ENCODE measurements at regions not wholly inside any gene's neighbourhood (a gene's known extent, or its start where the extent isn't known, plus 50 kb on each side); places are given as distances from the start of the nearest gene placed in this dataset.

DNA sequence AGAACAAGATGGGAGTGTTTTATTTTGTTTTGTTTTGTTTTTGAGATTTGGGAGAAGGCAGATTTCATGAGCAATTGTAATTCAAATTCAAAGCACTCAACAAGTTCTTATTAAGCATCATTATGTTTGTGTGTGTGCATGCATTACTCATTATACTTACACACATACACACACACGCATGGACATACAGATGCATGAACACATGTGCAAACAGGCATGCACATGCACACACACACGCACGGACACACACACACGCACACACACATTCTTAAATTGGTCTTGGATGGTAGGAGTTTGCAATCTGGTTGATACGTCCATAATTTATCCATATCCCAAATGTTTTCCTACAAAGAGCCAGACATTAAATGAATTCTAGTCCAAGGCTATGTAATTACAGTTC lies 702.8 kb downstream of the INHBA start:
- ATAC-seq: no peak
- intact Hi-C loops (cut with DNase I): no loop called here
- Histone ChIP-seq H3K27ac (no peak overlapping the region), H3K27me3 (ENCODE audit: low read depth) (no peaks in the 10 kb centered on the region), H3K4me3 (no peak overlapping the region), H3K36me3 (no peaks in the 10 kb centered on the region), H3K4me1 (no peaks in the 10 kb centered on the region), H3K9me3 (no peaks in the 10 kb centered on the region)
- no peak for TF ChIP-seq CTCF (IDR thresholded peaks at IDR 0.05)
- DNase-seq: no peak

GRCh38 chr7:40996233-40996677 lies 706.6 kb downstream of the INHBA start:
- no peak overlapping the region for H3K27ac ChIP-seq
- intact Hi-C loops (cut with DNase I): no loop called here
- DNase-seq (no peak), ATAC-seq (no peak)
- H3K4me1 ChIP-seq: no peaks in the 10 kb centered on the region
- no peak for TF ChIP-seq CTCF (IDR thresholded peaks at IDR 0.05)
- no peaks in the 10 kb centered on the region for H3K36me3 ChIP-seq
- no peaks in the 10 kb centered on the region for H3K27me3 ChIP-seq (ENCODE audit: low read depth)
- H3K9me3 ChIP-seq: no peaks in the 10 kb centered on the region
- H3K4me3 ChIP-seq: no peak overlapping the region

DNA sequence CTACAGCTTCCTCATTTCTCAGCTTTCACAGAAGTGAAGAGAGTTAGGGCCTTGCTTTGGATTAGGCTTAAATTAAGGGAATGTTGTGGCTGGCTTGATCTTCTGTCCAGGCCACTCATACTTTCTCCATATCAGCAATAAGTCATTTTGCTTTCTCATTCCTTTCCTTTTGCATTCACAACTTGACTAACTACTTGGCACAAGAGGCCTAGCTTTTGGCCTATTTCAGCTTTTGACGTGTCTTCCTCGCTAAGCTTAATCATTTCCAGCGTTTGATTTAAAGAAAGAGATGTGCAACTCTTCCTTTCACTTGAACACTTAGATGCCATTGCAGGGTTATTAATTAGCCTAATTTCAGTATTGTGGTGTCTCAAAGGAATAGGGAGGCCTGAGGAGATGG lies 712.0 kb downstream of the INHBA start:
- Histone ChIP-seq H3K27ac (no peak overlapping the region), H3K4me3 (no peak overlapping the region), H3K4me1 (no peaks in the 10 kb centered on the region), H3K9me3 (no peaks in the 10 kb centered on the region), H3K27me3 (ENCODE audit: low read depth) (no peaks in the 10 kb centered on the region), H3K36me3 (no peaks in the 10 kb centered on the region)
- no peak for TF ChIP-seq CTCF (IDR thresholded peaks at IDR 0.05)
- ATAC-seq: no peak
- intact Hi-C loops (cut with DNase I): no loop called here
- no peak for DNase-seq

- intact Hi-C loops (cut with DNase I): no loop called here
- DNase-seq: no peak
- Histone ChIP-seq H3K9me3 (no peaks in the 10 kb centered on the region), H3K36me3 (no peaks in the 10 kb centered on the region), H3K27ac (no peak overlapping the region), H3K4me1 (no peaks in the 10 kb centered on the region), H3K27me3 (ENCODE audit: low read depth) (no peaks in the 10 kb centered on the region), H3K4me3 (no peak overlapping the region)
- no peak for TF ChIP-seq CTCF (IDR thresholded peaks at IDR 0.05)
- no peak for ATAC-seq
These were observed 715.3 kb downstream of the INHBA start for GRCh38 chr7:40987571-40987970.

GRCh38 chr7:40986351-40986873 lies 716.5 kb downstream of the INHBA start:
- Histone ChIP-seq H3K27ac (no peak overlapping the region), H3K4me1 (no peaks in the 10 kb centered on the region), H3K27me3 (ENCODE audit: low read depth) (no peaks in the 10 kb centered on the region), H3K36me3 (no peaks in the 10 kb centered on the region), H3K9me3 (no peaks in the 10 kb centered on the region), H3K4me3 (no peak overlapping the region)
- intact Hi-C loops (cut with DNase I): no loop called here
- ATAC-seq (no peak), DNase-seq (no peak)
- TF ChIP-seq CTCF (IDR thresholded peaks at IDR 0.05): no peak

- intact Hi-C loops (cut with DNase I): no loop called here
- ATAC-seq: no peak
- no peak for TF ChIP-seq CTCF (IDR thresholded peaks at IDR 0.05)
These were observed 719.8 kb downstream of the INHBA start for GRCh38 chr7:40983111-40983510.

More at GRCh38 chr7:40983111-40983510, 719.8 kb downstream of the INHBA start:
- H3K9me3 ChIP-seq: no peaks in the 10 kb centered on the region
- no peaks in the 10 kb centered on the region for H3K4me1 ChIP-seq
- no peaks in the 10 kb centered on the region for H3K27me3 ChIP-seq (ENCODE audit: low read depth)
- no peak for DNase-seq
- H3K27ac ChIP-seq: no peak overlapping the region
- no peaks in the 10 kb centered on the region for H3K36me3 ChIP-seq
- H3K4me3 ChIP-seq: no peak overlapping the region
